Endothelial cell of umbilical vein (primary cell): ENCODE measurements at regions not wholly inside any gene's neighbourhood (a gene's known extent, or its start where the extent isn't known, plus 50 kb on each side); places are given as distances from the start of the nearest gene placed in this dataset.

Source experiments
- BruUV-seq: library from RNA; stranded (reverse); fragments of 400-500 nt; replicated peaks from 2 replicates; lab custom pipeline; 2021; lab: Mats Ljungman, UMichigan
- CTCF ChIA-PET: fragments of 300-600, 350-600 bp; sonication (Branson Sonifier 250); formaldehyde crosslinking; loops from one replicate; lab custom pipeline; 2021; ENCODE audit warnings: antibody characterized with exemption, inconsistent platforms; lab: Charles Lee
- POLR2A ChIA-PET: fragments of 300-600, 350-600 bp; sonication (Branson Sonifier 250); formaldehyde crosslinking; loops from one replicate; lab custom pipeline; 2021; ENCODE audit warnings: antibody characterized with exemption, inconsistent platforms; lab: Charles Lee
- DNase-seq: peaks from one replicate; pipeline ENCODE4 v3.0.0-alpha.2; 2011; ENCODE audit warnings: low read depth, low spot score
- FAIRE-seq: peaks from 2 replicates; lab custom pipeline; 2011; peaks lifted over from hg19 to GRCh38; lab: Jason Lieb, UNC
- H2AFZ ChIP-seq: 2 replicates; pipeline ENCODE4 v1.6.0; 2012; ENCODE audit warnings: low read depth, low read length, control low read depth, inconsistent platforms
- H3K27ac ChIP-seq: 2 replicates; pipeline ENCODE4 v1.5.1; 2011; ENCODE audit warnings: low read depth, mild to moderate bottlenecking, control low read depth, low read length, moderate library complexity; ENCODE audit not compliant: insufficient read depth
- H3K27me3 ChIP-seq, 2 experiments: 2 replicates each; pipeline versions ENCODE4 v1.6.0 to v1.6.1; 2011; ENCODE audit warnings: low read length in 2 of 2, mixed read lengths in 1 of 2; ENCODE audit not compliant: control insufficient read depth in 2 of 2, insufficient read depth in 2 of 2
- H3K36me3 ChIP-seq, 2 experiments: 2 replicates in 1 of 2; 3 replicates in 1 of 2; pipeline ENCODE4 v1.5.1; 2011; ENCODE audit warnings: low read length in 2 of 2, mild to moderate bottlenecking in 1 of 2, moderate library complexity in 1 of 2; ENCODE audit not compliant: control insufficient read depth in 2 of 2, insufficient read depth in 2 of 2; ENCODE audit errors: extremely low read depth in 1 of 2
- H3K4me1 ChIP-seq: 3 replicates; pipeline ENCODE4 v1.5.1; 2011; ENCODE audit warnings: mild to moderate bottlenecking, low read length; ENCODE audit not compliant: control insufficient read depth, insufficient read depth; ENCODE audit errors: extremely low read depth
- H3K4me2 ChIP-seq: 2 replicates; pipeline ENCODE4 v1.6.1; 2011; ENCODE audit warnings: low read length, control low read depth, mixed read lengths; ENCODE audit not compliant: insufficient read depth
- H3K4me3 ChIP-seq, 3 experiments: fragments of 200-600 bp in 1 of 3; sonication (generic), shearing (Covaris generic) in 1 of 3; replicated peaks in 1 of 3; 2 replicates each; pipeline ENCODE4 v1.5.1; 2011 to 2016; ENCODE audit warnings: control low read depth in 3 of 3, low read length in 3 of 3, mild to moderate bottlenecking in 2 of 3, inconsistent platforms in 1 of 3, low read depth in 1 of 3, moderate library complexity in 1 of 3; ENCODE audit not compliant: insufficient read depth in 1 of 3
- H3K79me2 ChIP-seq: 2 replicates; pipeline ENCODE4 v1.6.0; 2012; ENCODE audit warnings: low read length, inconsistent platforms; ENCODE audit not compliant: control insufficient read depth, insufficient read depth
- H3K9ac ChIP-seq: replicated peaks from 2 replicates; pipeline ENCODE3; 2011; ENCODE audit warnings: low read length, control low read depth; ENCODE audit not compliant: insufficient read depth; ENCODE audit errors: extremely low read depth
- H3K9me1 ChIP-seq: replicated peaks from 3 replicates; pipeline ENCODE4 v1.6.0; 2011; ENCODE audit warnings: mild to moderate bottlenecking, low read length; ENCODE audit not compliant: control insufficient read depth, insufficient read depth; ENCODE audit errors: extremely low read depth
- H3K9me3 ChIP-seq: replicated peaks from 2 replicates; pipeline ENCODE4 v1.5.1; 2012; ENCODE audit warnings: low read length, inconsistent platforms; ENCODE audit not compliant: control insufficient read depth, insufficient read depth
- H4K20me1 ChIP-seq: replicated peaks from 2 replicates; pipeline ENCODE3; 2011; ENCODE audit warnings: mild to moderate bottlenecking, low read length; ENCODE audit not compliant: control insufficient read depth, insufficient read depth; ENCODE audit errors: extremely low read depth
- EZH2 ChIP-seq: IDR thresholded peaks from 2 replicates; pipeline ENCODE4 v1.6.1; 2012; ENCODE audit warnings: borderline replicate concordance, low read depth, mild to moderate bottlenecking, moderate library complexity, low read length, inconsistent platforms; ENCODE audit not compliant: severe bottlenecking
- FOS ChIP-seq: IDR thresholded peaks from 2 replicates; pipeline ENCODE4 v1.6.1; 2011; ENCODE audit warnings: mild to moderate bottlenecking, low read length, moderate library complexity, borderline replicate concordance; ENCODE audit not compliant: insufficient read depth
- GATA2 ChIP-seq: IDR thresholded peaks from 2 replicates; pipeline ENCODE4 v1.7.0; 2011; ENCODE audit warnings: low read depth, mild to moderate bottlenecking, moderate library complexity, mixed read lengths, low read length; ENCODE audit not compliant: insufficient read length, insufficient read depth
- JUN ChIP-seq: IDR thresholded peaks from 2 replicates; pipeline ENCODE4 v1.6.1; 2011; ENCODE audit warnings: borderline replicate concordance, low read depth; ENCODE audit not compliant: insufficient read length, insufficient read depth
- MYC ChIP-seq: IDR thresholded peaks from one replicate; pipeline ENCODE4 v1.6.1; 2011; ENCODE audit warnings: mild to moderate bottlenecking, low read depth, low read length
- POLR2A ChIP-seq: IDR thresholded peaks from 2 replicates; pipeline ENCODE4 v1.6.1; 2012; ENCODE audit warnings: low read depth, mild to moderate bottlenecking, control low read depth, low read length
- POLR2AphosphoS5 ChIP-seq: IDR thresholded peaks from 2 replicates; pipeline ENCODE4 v1.6.1; 2012; ENCODE audit warnings: low read depth, mild to moderate bottlenecking, control low read depth, low read length, moderate library complexity; ENCODE audit not compliant: insufficient read depth
- dilution Hi-C: fragments of 300-500 bp; cut with MboI; formaldehyde crosslinking; loops from one replicate; pipeline ENCODE4 v1.15.0; 2019; ENCODE audit warnings: low sequenced_read_pairs; ENCODE audit not compliant: extremely low pct_ligation_motif_present
- intact Hi-C: fragments of 100-400 bp; cut with micrococcal nuclease; formaldehyde crosslinking; loops from one replicate; pipeline ENCODE4 v1.10.0; 2022
- TF ChIP-seq, protein P1 (sequence below): IDR thresholded peaks from 2 replicates; pipeline ENCODE4 v1.6.1; 2011; ENCODE audit not compliant: insufficient read depth, insufficient read length
- TF ChIP-seq, protein P2 (sequence below), 2 donors: IDR thresholded peaks; 1 replicate in 1 of 2; 2 replicates in 1 of 2; pipeline ENCODE4 v1.5.1; 2011; ENCODE audit warnings: low read length in 2 of 2, mild to moderate bottlenecking in 2 of 2, moderate library complexity in 2 of 2, control low read depth in 1 of 2, inconsistent platforms in 1 of 2, low read depth in 1 of 2; ENCODE audit not compliant: insufficient read depth in 1 of 2; ENCODE audit errors: extremely low read depth in 1 of 2

DNA sequence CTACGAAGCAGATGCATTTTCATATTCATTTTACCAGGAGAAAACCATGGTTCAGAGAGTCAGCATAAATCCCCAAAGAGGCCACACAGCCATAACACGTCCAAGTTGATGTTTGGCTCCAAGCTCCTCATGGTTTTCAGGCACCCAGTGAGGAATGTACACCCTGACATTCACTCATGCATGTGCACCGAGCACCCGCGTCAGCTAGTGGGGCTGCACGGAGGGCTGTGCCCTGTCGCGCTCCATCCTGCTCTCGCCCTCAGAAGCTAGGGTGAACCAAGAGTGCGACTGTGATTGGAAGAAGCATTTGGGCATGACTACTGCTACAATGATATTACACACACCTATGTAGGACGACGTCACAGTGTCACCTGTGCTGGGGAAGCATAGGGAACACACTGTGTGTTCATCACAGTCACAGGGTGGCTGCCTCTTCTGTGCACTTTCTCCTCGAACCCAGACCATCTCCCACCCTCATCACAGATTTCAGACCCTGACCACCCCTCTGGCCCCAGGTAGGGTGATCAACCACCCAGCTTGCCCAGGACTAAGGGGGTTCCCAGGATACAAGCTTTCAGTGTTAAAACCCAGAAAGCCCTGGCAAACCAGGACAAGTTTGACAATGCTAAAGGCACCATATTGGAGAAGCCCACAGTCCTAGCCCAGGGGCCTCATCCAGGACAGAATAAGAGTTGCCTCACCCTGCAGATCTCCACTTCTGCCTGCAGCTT, 148.6 kb upstream of the ZNF507 start:
- no peak for TF ChIP-seq EZH2
- Histone ChIP-seq H3K79me2 (no peaks in the 10 kb centered on the region), H3K27ac (no peak overlapping the region), H4K20me1 (no peaks in the 10 kb centered on the region), H3K4me2 (no peak overlapping the region), H3K4me1 (peaks cover 3% of the 10 kb centered on the region), H3K9ac (no peak overlapping the region), H3K36me3 (no peaks in the 10 kb centered on the region), H3K4me3 (no peak overlapping the region), H3K9me3 (no peaks in the 10 kb centered on the region), H3K9me1 (no peaks in the 10 kb centered on the region), H3K27me3 (no peaks in the 10 kb centered on the region), H2AFZ (no peak overlapping the region)
- DNase-seq (no peak), FAIRE-seq (no peak)
- POLR2A ChIA-PET: no interaction called here
- dilution Hi-C loops (no loop called here), intact Hi-C loops (no loop called here)
- CTCF ChIA-PET: no interaction called here
- BruUV-seq: no TSS peak

DNA sequence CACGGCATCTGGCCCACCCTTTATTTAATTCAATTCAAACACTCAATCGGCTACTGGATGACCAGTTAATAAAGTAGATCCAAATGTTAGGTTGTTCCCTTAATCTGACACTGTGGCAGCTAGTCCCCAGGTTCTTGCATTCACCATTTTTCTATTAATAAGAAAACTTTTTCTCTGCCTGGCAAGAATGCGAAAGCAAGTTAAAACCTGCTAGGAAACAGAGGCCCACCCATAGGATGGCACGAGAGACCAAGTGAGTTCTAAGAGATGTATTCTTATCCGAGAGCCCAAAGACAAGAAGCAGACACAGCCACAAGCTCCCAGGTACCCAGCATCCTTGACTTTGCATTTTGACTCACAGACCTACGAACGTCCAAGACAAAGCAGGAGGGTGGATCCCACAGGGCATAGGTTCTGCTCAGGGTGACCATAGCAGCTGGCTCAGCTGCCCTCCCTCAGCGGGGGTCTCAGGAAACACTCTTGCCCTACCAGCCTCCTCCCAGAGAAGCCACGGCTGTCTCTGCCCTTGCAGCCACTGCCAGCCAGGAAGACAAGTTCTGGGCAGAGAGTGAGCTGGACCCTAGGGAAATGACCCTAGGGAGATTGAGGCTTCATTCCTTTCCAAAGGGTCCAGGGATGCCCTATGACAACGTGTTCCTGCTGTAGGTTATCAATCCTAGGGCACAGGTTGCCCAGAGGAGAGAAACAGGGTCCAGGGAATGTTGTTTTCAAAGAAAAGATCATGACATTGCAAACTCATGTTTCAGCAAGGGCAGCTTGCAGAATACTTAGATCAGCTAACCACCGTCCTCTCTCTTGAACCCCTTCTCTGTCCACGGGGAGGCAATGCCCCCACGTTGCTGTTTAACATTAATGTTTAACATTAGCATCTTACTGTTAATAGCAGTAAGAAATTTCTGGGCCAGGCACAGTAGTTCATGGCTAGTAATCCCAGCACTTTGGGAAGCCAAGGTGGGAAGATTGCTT, 147.2 kb upstream of the ZNF507 start:
- CTCF ChIA-PET: no interaction called here
- intact Hi-C loops: no loop called here

More for the DNA sequence above, 147.2 kb upstream of the ZNF507 start:
- TF ChIP-seq, protein P1, sequence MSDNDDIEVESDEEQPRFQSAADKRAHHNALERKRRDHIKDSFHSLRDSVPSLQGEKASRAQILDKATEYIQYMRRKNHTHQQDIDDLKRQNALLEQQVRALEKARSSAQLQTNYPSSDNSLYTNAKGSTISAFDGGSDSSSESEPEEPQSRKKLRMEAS: no peak
- no peak for TF ChIP-seq POLR2AphosphoS5
- TF ChIP-seq GATA2: no peak
- TF ChIP-seq FOS: no peak
- TF ChIP-seq MYC: no peak
- TF ChIP-seq JUN: no peak
- no peak for TF ChIP-seq EZH2
- TF ChIP-seq, protein P2, sequence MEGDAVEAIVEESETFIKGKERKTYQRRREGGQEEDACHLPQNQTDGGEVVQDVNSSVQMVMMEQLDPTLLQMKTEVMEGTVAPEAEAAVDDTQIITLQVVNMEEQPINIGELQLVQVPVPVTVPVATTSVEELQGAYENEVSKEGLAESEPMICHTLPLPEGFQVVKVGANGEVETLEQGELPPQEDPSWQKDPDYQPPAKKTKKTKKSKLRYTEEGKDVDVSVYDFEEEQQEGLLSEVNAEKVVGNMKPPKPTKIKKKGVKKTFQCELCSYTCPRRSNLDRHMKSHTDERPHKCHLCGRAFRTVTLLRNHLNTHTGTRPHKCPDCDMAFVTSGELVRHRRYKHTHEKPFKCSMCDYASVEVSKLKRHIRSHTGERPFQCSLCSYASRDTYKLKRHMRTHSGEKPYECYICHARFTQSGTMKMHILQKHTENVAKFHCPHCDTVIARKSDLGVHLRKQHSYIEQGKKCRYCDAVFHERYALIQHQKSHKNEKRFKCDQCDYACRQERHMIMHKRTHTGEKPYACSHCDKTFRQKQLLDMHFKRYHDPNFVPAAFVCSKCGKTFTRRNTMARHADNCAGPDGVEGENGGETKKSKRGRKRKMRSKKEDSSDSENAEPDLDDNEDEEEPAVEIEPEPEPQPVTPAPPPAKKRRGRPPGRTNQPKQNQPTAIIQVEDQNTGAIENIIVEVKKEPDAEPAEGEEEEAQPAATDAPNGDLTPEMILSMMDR (IDR thresholded peaks at IDR 0.05; ENCODE audit: extremely low read depth in 1 of 2, insufficient read depth in 1 of 2, low read depth in 1 of 2, low read length in 2 of 2): no peak
- TF ChIP-seq POLR2A: no peak
- Histone ChIP-seq H3K27me3 (no peaks in the 10 kb centered on the region), H3K9me1 (no peaks in the 10 kb centered on the region), H3K4me3 (no peak overlapping the region), H3K9me3 (no peaks in the 10 kb centered on the region), H3K9ac (no peak overlapping the region), H3K36me3 (no peaks in the 10 kb centered on the region), H3K4me1 (peaks cover 6% of the 10 kb centered on the region), H4K20me1 (no peaks in the 10 kb centered on the region), H3K27ac (no peak overlapping the region), H2AFZ (no peak overlapping the region), H3K79me2 (no peaks in the 10 kb centered on the region), H3K4me2 (no peak overlapping the region)
- dilution Hi-C loops: no loop called here
- POLR2A ChIA-PET: no interaction called here
- DNase-seq (no peak), FAIRE-seq (no peak)
- no TSS peak for BruUV-seq
